Stimulated activated CD8-positive, alpha-beta memory T cell treated with anti-CD3 and anti-CD28 coated beads, Interleukin-15, amount 100 ng/mL, for 48 hours (primary cell): ENCODE measurements at regions not wholly inside any gene's neighbourhood (a gene's known extent, or its start where the extent isn't known, plus 50 kb on each side); places are given as distances from the start of the nearest gene placed in this dataset.

Source experiments
- DNase-seq, 2 donors: peaks; one replicate each; pipeline ENCODE4 v3.0.0-alpha.2; 2020; ENCODE audit warnings: low read depth in 2 of 2

- DNase-seq = no peak
These were observed 289.1 kb upstream of the ITGA1 start for GRCh38 chr5:52498607-52499006.

GRCh38 chr5:52502460-52502999 is 285.2 kb upstream of the ITGA1 start:
- no peak for DNase-seq

GRCh38 chr5:52504584-52505240 is 283.0 kb upstream of the ITGA1 start:
- DNase-seq = no peak

GRCh38 chr5:52517667-52518066 is 270.0 kb upstream of the ITGA1 start:
- no peak for DNase-seq

GRCh38 chr5:52520171-52520570 is 267.5 kb upstream of the ITGA1 start:
- DNase-seq = no peak

GRCh38 chr5:52521236-52521635 is 266.5 kb upstream of the ITGA1 start:
- no peak for DNase-seq

GRCh38 chr5:52523701-52524100 is 264.0 kb upstream of the ITGA1 start:
- DNase-seq = no peak

- no peak for DNase-seq
These were observed 256.6 kb upstream of the ITGA1 start for GRCh38 chr5:52531105-52531504.

GRCh38 chr5:52543594-52543993 is 244.1 kb upstream of the ITGA1 start:
- no peak for DNase-seq

- DNase-seq = no peak
These were observed 243.0 kb upstream of the ITGA1 start for GRCh38 chr5:52544738-52545137.

GRCh38 chr5:52554293-52554692 is 233.4 kb upstream of the ITGA1 start:
- DNase-seq = no peak

GRCh38 chr5:52560366-52560765 is 227.3 kb upstream of the ITGA1 start:
- DNase-seq = no peak

GRCh38 chr5:52562473-52562872 is 225.2 kb upstream of the ITGA1 start:
- no peak for DNase-seq

- DNase-seq = no peak
These were observed 223.1 kb upstream of the ITGA1 start for GRCh38 chr5:52564587-52564986.

- no peak for DNase-seq
These were observed 210.2 kb upstream of the ITGA1 start for GRCh38 chr5:52577546-52577945.

GRCh38 chr5:52579391-52579790 is 208.3 kb upstream of the ITGA1 start:
- no peak for DNase-seq

GRCh38 chr5:52580921-52581320 is 206.8 kb upstream of the ITGA1 start:
- no peak for DNase-seq

- DNase-seq = no peak
These were observed 205.4 kb upstream of the ITGA1 start for GRCh38 chr5:52582313-52582712.

GRCh38 chr5:52587131-52587530 is 200.6 kb upstream of the ITGA1 start:
- no peak for DNase-seq

GRCh38 chr5:52597625-52598024 is 190.1 kb upstream of the ITGA1 start:
- DNase-seq = no peak

GRCh38 chr5:52598968-52599367 is 188.7 kb upstream of the ITGA1 start:
- no peak for DNase-seq

GRCh38 chr5:52603778-52604554 is 183.8 kb upstream of the ITGA1 start:
- no peak for DNase-seq
